ENCODE measurements at regions not wholly inside any gene's neighbourhood (a gene's known extent, or its start where the extent isn't known, plus 50 kb on each side); places are given as distances from the start of the nearest gene placed in this dataset.

GRCh38 chr9:81826517-81826906 lies 101.7 kb upstream of the SPATA31D4 start (continued):
- no peak for TF ChIP-seq CEBPZ (IDR thresholded peaks at IDR 0.05; ENCODE audit: low read depth, low read length)

- no peaks in the 10 kb centered on the region for H3K9me3 ChIP-seq (replicated peaks; ENCODE audit: control insufficient read depth, insufficient read depth, low read length)
- H3K27ac ChIP-seq (ENCODE audit: control insufficient read depth, insufficient read depth): no peak overlapping the region
- in situ Hi-C loops (cut with MboI) (no loop called here), intact Hi-C loops (cut with micrococcal nuclease; ENCODE audit: unreplicated experiment) (no loop called here)
- no peaks in the 10 kb centered on the region for H4K20me1 ChIP-seq (ENCODE audit: control insufficient read depth, insufficient read depth)
- H3K4me3 ChIP-seq: no peak overlapping the region
- FAIRE-seq (no peak), DNase-seq (ENCODE audit: low read depth, low spot score) (no peak), ATAC-seq (no peak)
- H3K4me2 ChIP-seq (ENCODE audit: control insufficient read depth, insufficient read depth): no peak overlapping the region
- ChIA-PET POLR2A (no interaction called here), RAD21 (ENCODE audit: unreplicated experiment) (no interaction called here), SMC1A (ENCODE audit: uncharacterized antibody, unreplicated experiment) (interaction anchor here (1.2 kb wide), 1 partner anchor 11 kb away, joined by 3 read pairs; no protein-coding TSS in a partner anchor), CTCF (interaction anchor here (0.5 to 1.4 kb wide), 2 partner anchors 18 to 20 kb away, joined by 3 read pairs; no protein-coding TSS in a partner anchor)
- BruUV-seq (replicated peaks): no TSS peak
- no peaks in the 10 kb centered on the region for H3K79me2 ChIP-seq (ENCODE audit: control insufficient read depth, insufficient read depth, low read length)
- H3K9ac ChIP-seq (ENCODE audit: control insufficient read depth, insufficient read depth, low read length): no peak overlapping the region
- H2AFZ ChIP-seq (ENCODE audit: control insufficient read depth, low read depth, low read length): no peak overlapping the region
- H3K4me1 ChIP-seq (ENCODE audit: control insufficient read depth, insufficient read depth, low read length): no peaks in the 10 kb centered on the region
- WGBS (ENCODE audit: insufficient coverage, insufficient replicate concordance, low lambda C conversion rate, missing lambda C conversion rate): 2% methylated on average over 5 of the region's 5 CpGs
- H3K36me3 ChIP-seq (ENCODE audit: control insufficient read depth in 2 of 2, insufficient read depth in 2 of 2, low read length in 1 of 2): no peaks in the 10 kb centered on the region
- H3K27me3 ChIP-seq (replicated peaks in 1 of 2; ENCODE audit: control insufficient read depth in 2 of 2, insufficient read depth in 2 of 2, low read length in 1 of 2): no peaks in the 10 kb centered on the region
- TF ChIP-seq EGR1 (IDR thresholded peaks at IDR 0.05; ENCODE audit: borderline replicate concordance in 1 of 2, low read depth in 2 of 2, low read length in 2 of 2): no peak
- TF ChIP-seq RUNX3 (IDR thresholded peaks at IDR 0.05; ENCODE audit: low read length): peak; percentile 42
- TF ChIP-seq PAX8 (IDR thresholded peaks at IDR 0.05): no peak
- no peak for TF ChIP-seq ZNF274 (IDR thresholded peaks at IDR 0.05; ENCODE audit: insufficient read depth, insufficient read length)
- no peak for TF ChIP-seq NFIC (IDR thresholded peaks at IDR 0.05; ENCODE audit: low read depth, low read length)
- TF ChIP-seq SMARCA5 (IDR thresholded peaks at IDR 0.05): no peak
- TF ChIP-seq ZNF384 (IDR thresholded peaks at IDR 0.05; ENCODE audit: borderline replicate concordance, low read depth, low read length): no peak
- no peak for TF ChIP-seq CUX1 (IDR thresholded peaks at IDR 0.05; ENCODE audit: insufficient replicate concordance, low read depth, low read length)
- TF ChIP-seq MTA2 (IDR thresholded peaks at IDR 0.05; ENCODE audit: low read depth): no peak
- TF ChIP-seq ZNF622 (IDR thresholded peaks at IDR 0.05): no peak
- TF ChIP-seq ZNF217 (IDR thresholded peaks at IDR 0.05): no peak
- TF ChIP-seq MYB (IDR thresholded peaks at IDR 0.05; ENCODE audit: borderline replicate concordance, low read depth, low read length): no peak
- TF ChIP-seq CEBPB (IDR thresholded peaks at IDR 0.05; ENCODE audit: borderline replicate concordance in 1 of 2, low read depth in 2 of 2, low read length in 2 of 2): no peak
- no peak for TF ChIP-seq TCF3 (IDR thresholded peaks at IDR 0.05; ENCODE audit: borderline replicate concordance, insufficient read depth, low read depth, low read length)
- peak; percentile 74 for TF ChIP-seq NR2F1 (conservative IDR thresholded peaks at IDR 0.05)
Observed at GRCh38 chr9:81827616-81828296, 100.5 kb upstream of the SPATA31D4 start.
